ENCODE measurements at regions not wholly inside any gene's neighbourhood (a gene's known extent, or its start where the extent isn't known, plus 50 kb on each side); places are given as distances from the start of the nearest gene placed in this dataset.
"Not testable (repeated sequence)": the region's sequence is repeated elsewhere in the genome, so short reads cannot be mapped to it uniquely, and the experiment has no call there.

GRCh38 chr7:10463701-10464100, 510.0 kb upstream of the PHF14 start:
- no peak for DNase-seq (ENCODE audit: low spot score)

- DNase-seq (ENCODE audit: low spot score), result not testable (repeated sequence)
These were observed 508.1 kb upstream of the PHF14 start for GRCh38 chr7:10465536-10465935.

GRCh38 chr7:10468908-10469307, 504.8 kb upstream of the PHF14 start:
- no peak for DNase-seq (ENCODE audit: low spot score)

- DNase-seq (ENCODE audit: low spot score), result no peak
These were observed 504.2 kb upstream of the PHF14 start for GRCh38 chr7:10469476-10469875.

- DNase-seq (ENCODE audit: low spot score), result no peak
These were observed 502.2 kb upstream of the PHF14 start for GRCh38 chr7:10471280-10472058.

- DNase-seq (ENCODE audit: low spot score), result no peak
These were observed 501.6 kb upstream of the PHF14 start for GRCh38 chr7:10472115-10472514.

GRCh38 chr7:10473569-10473968, 500.1 kb upstream of the PHF14 start:
- no peak for DNase-seq (ENCODE audit: low spot score)

GRCh38 chr7:10474048-10474447, 499.6 kb upstream of the PHF14 start:
- no peak for DNase-seq (ENCODE audit: low spot score)

GRCh38 chr7:10475940-10476641, 497.6 kb upstream of the PHF14 start:
- no peak for DNase-seq (ENCODE audit: low spot score)

GRCh38 chr7:10476642-10477041, 497.0 kb upstream of the PHF14 start:
- DNase-seq (ENCODE audit: low spot score), result no peak

- no peak for DNase-seq (ENCODE audit: low spot score)
These were observed 490.0 kb upstream of the PHF14 start for GRCh38 chr7:10483671-10484070.

- no peak for DNase-seq (ENCODE audit: low spot score)
These were observed 488.9 kb upstream of the PHF14 start for GRCh38 chr7:10484767-10485166.

GRCh38 chr7:10501206-10501884, 472.3 kb upstream of the PHF14 start:
- DNase-seq (ENCODE audit: low spot score), result not testable (repeated sequence)

- DNase-seq (ENCODE audit: low spot score), result no peak
These were observed 466.6 kb upstream of the PHF14 start for GRCh38 chr7:10507032-10507431.

- DNase-seq (ENCODE audit: low spot score), result no peak
These were observed 452.4 kb upstream of the PHF14 start for GRCh38 chr7:10521306-10521705.

- not testable (repeated sequence) for DNase-seq (ENCODE audit: low spot score)
These were observed 440.2 kb upstream of the PHF14 start for GRCh38 chr7:10533429-10533828.

- DNase-seq (ENCODE audit: low spot score), result no peak
These were observed 437.1 kb upstream of the PHF14 start for GRCh38 chr7:10536561-10536960.

GRCh38 chr7:10537764-10538163, 435.9 kb upstream of the PHF14 start:
- DNase-seq (ENCODE audit: low spot score), result no peak

GRCh38 chr7:10557375-10557774, 416.3 kb upstream of the PHF14 start:
- no peak for DNase-seq (ENCODE audit: low spot score)

GRCh38 chr7:10560497-10560896, 413.2 kb upstream of the PHF14 start:
- DNase-seq (ENCODE audit: low spot score), result no peak

GRCh38 chr7:10568891-10569290, 404.8 kb upstream of the PHF14 start:
- no peak for DNase-seq (ENCODE audit: low spot score)

- no peak for DNase-seq (ENCODE audit: low spot score)
These were observed 401.9 kb upstream of the PHF14 start for GRCh38 chr7:10571759-10572158.

All from SK-N-DZ (cell line).